A549 (cell line): ENCODE measurements at regions not wholly inside any gene's neighbourhood (a gene's known extent, or its start where the extent isn't known, plus 50 kb on each side); places are given as distances from the start of the nearest gene placed in this dataset.

ENCODE experiments used
- ATAC-seq, 2 experiments: fragments of 200-7000 bp in 1 of 2; fragments of >200 bp in 1 of 2; cut with Nextera tagmentation in 1 of 2; cut with Tn5 transposase in 1 of 2; 3 replicates each; pipeline versions ENCODE4 v1.8.0 to v1.9.1; 2018 to 2020; ENCODE audit warnings: mild to moderate bottlenecking in 1 of 2, moderate library complexity in 1 of 2
- CTCF ChIA-PET: fragments of 300-600 bp; sonication (Branson Sonifier 250); formaldehyde crosslinking; extraction: SDS; loops from one replicate; lab custom pipeline; 2021; ENCODE audit warnings: antibody characterized with exemption, inconsistent platforms; lab: Yijun Ruan, JAX
- POLR2A ChIA-PET: fragments of 350-600 bp; formaldehyde crosslinking; extraction: SDS; loops from one replicate; lab custom pipeline; 2021; ENCODE audit warnings: antibody characterized with exemption, inconsistent platforms; lab: Yijun Ruan, JAX
- DNase-seq, 2 experiments: peaks; one replicate each; pipeline versions ENCODE4 v3.0.0 to v3.0.0-alpha.2; 2011 to 2016; ENCODE audit warnings: low read depth in 1 of 2, low spot score in 1 of 2
- FAIRE-seq: peaks from 2 replicates; lab custom pipeline; 2011; peaks lifted over from hg19 to GRCh38; lab: Jason Lieb, UNC
- H3K27ac ChIP-seq, 2 experiments: fragments of >200 bp; sonication (Bioruptor Twin); formaldehyde crosslinking; 3 replicates each; pipeline ENCODE4 v1.5.1; 2016 to 2017
- H3K4me1 ChIP-seq: fragments of >200 bp; sonication (Bioruptor Twin); formaldehyde crosslinking; 3 replicates; pipeline ENCODE4 v1.6.1; 2016
- H3K4me2 ChIP-seq: fragments of >200 bp; sonication (Bioruptor Twin); formaldehyde crosslinking; 3 replicates; pipeline ENCODE4 v1.6.1; 2016
- H3K4me3 ChIP-seq: fragments of >200 bp; sonication (Bioruptor Twin); formaldehyde crosslinking; 3 replicates; pipeline ENCODE4 v1.5.1; 2016
- H3K9me3 ChIP-seq: fragments of >200 bp; sonication (Bioruptor Twin); formaldehyde crosslinking; 3 replicates; pipeline ENCODE4 v1.6.1; 2016
- BHLHE40 ChIP-seq: IDR thresholded peaks from 2 replicates; pipeline ENCODE4 v1.6.1; 2012; ENCODE audit warnings: low read depth, low read length, inconsistent platforms
- CBX8 ChIP-seq: fragments of 200-600 bp; sonication (generic); IDR thresholded peaks from 2 replicates; pipeline ENCODE4 v1.6.1; 2016
- CEBPB ChIP-seq, 2 experiments: fragments of >200 bp in 1 of 2; sonication (Bioruptor Twin) in 1 of 2; formaldehyde crosslinking in 1 of 2; IDR thresholded peaks; 2 replicates each; pipeline ENCODE4 v1.6.1; 2012 to 2016
- CHD2 ChIP-seq: fragments of 150-350 bp; IDR thresholded peaks from 2 replicates; pipeline ENCODE4 v1.6.1; 2014; ENCODE audit warnings: low read length; ENCODE audit not compliant: partially characterized antibody
- CHD4 ChIP-seq: fragments of 200-600 bp; sonication (generic); IDR thresholded peaks from 2 replicates; pipeline ENCODE4 v1.6.1; 2016; ENCODE audit warnings: antibody characterized with exemption, mild to moderate bottlenecking, borderline replicate concordance
- EHF ChIP-seq: fragments of 250-450 bp; sonication (Bioruptor Pico); IDR thresholded peaks from 2 replicates; pipeline ENCODE4 v1.5.0; 2020; ENCODE audit warnings: mild to moderate bottlenecking
- EHMT2 ChIP-seq: fragments of 200-600 bp; sonication (generic); IDR thresholded peaks from 2 replicates; pipeline ENCODE4 v1.6.1; 2016; ENCODE audit warnings: antibody characterized with exemption, low read depth, mild to moderate bottlenecking, moderate library complexity
- FOSB ChIP-seq: fragments of 250-450 bp; sonication (Bioruptor Pico); IDR thresholded peaks from 2 replicates; pipeline ENCODE4 v1.5.0; 2020; ENCODE audit warnings: mild to moderate bottlenecking, moderate library complexity
- GATA3 ChIP-seq: IDR thresholded peaks from 2 replicates; pipeline ENCODE4 v1.6.1; 2012; ENCODE audit warnings: borderline replicate concordance
- HEYL ChIP-seq: fragments of 250-450 bp; sonication (Bioruptor Pico); IDR thresholded peaks from 2 replicates; pipeline ENCODE4 v1.8.0; 2021; ENCODE audit warnings: mild to moderate bottlenecking, moderate library complexity
- HOXA7 ChIP-seq: fragments of 250-450 bp; sonication (Bioruptor Pico); IDR thresholded peaks from 2 replicates; pipeline ENCODE4 v1.5.0; 2020; ENCODE audit warnings: mild to moderate bottlenecking, moderate library complexity
- JUN ChIP-seq, 2 experiments: fragments of >200 bp; sonication (Bioruptor Twin); formaldehyde crosslinking; IDR thresholded peaks; 2 replicates in 1 of 2; 3 replicates in 1 of 2; pipeline ENCODE4 v1.6.1; 2016 to 2017
- JUNB ChIP-seq: fragments of >200 bp; sonication (Bioruptor Twin); formaldehyde crosslinking; IDR thresholded peaks from 2 replicates; pipeline ENCODE4 v1.6.1; 2016
- KDM5A ChIP-seq: fragments of 200-600 bp; sonication (generic); IDR thresholded peaks from 2 replicates; pipeline ENCODE4 v1.6.1; 2016; ENCODE audit warnings: antibody characterized with exemption, mild to moderate bottlenecking
- MAFK ChIP-seq: fragments of 450-650 bp; IDR thresholded peaks from 2 replicates; pipeline ENCODE4 v1.6.1; 2014; ENCODE audit not compliant: partially characterized antibody
- MAZ ChIP-seq: fragments of 150-350 bp; IDR thresholded peaks from 2 replicates; pipeline ENCODE4 v1.6.1; 2014; ENCODE audit warnings: antibody characterized with exemption, low read depth, low read length, borderline replicate concordance
- MYC ChIP-seq: IDR thresholded peaks from 2 replicates; pipeline ENCODE4 v1.6.1; 2012; ENCODE audit warnings: mild to moderate bottlenecking, inconsistent platforms, low read length, improper control_type of control experiment, borderline replicate concordance
- PHF8 ChIP-seq: fragments of 200-600 bp; sonication (generic); IDR thresholded peaks from 2 replicates; pipeline ENCODE4 v1.6.1; 2016; ENCODE audit warnings: low read depth, mild to moderate bottlenecking, antibody characterized with exemption, moderate library complexity, borderline replicate concordance
- POLR2A ChIP-seq: IDR thresholded peaks from 2 replicates; pipeline ENCODE4 v1.6.1; 2012; ENCODE audit warnings: mild to moderate bottlenecking, low read length
- SREBF2 ChIP-seq: fragments of 450-650 bp; IDR thresholded peaks from 2 replicates; pipeline ENCODE4 v1.6.1; 2014; ENCODE audit warnings: mild to moderate bottlenecking, moderate library complexity
- TFCP2L1 ChIP-seq: fragments of 250-450 bp; sonication (Bioruptor Pico); IDR thresholded peaks from 2 replicates; pipeline ENCODE4 v1.5.0; 2021; ENCODE audit warnings: mild to moderate bottlenecking
- TP53 ChIP-seq: fragments of 250-450 bp; sonication (Bioruptor Pico); IDR thresholded peaks from 2 replicates; pipeline ENCODE4 v1.5.0; 2021; ENCODE audit warnings: mild to moderate bottlenecking, moderate library complexity
- USF2 ChIP-seq: fragments of 450-650 bp; IDR thresholded peaks from 2 replicates; pipeline ENCODE4 v1.6.1; 2014; ENCODE audit warnings: antibody characterized with exemption
- ZNF302 ChIP-seq: fragments of 250-450 bp; sonication (Bioruptor Pico); IDR thresholded peaks from 2 replicates; pipeline ENCODE4 v1.9.0; 2021; ENCODE audit warnings: inconsistent platforms, mild to moderate bottlenecking, moderate library complexity
- WGBS: methylation state at CpG from one replicate; pipeline ENCODE4 v1.1.6; 2017; ENCODE audit errors: missing lambda C conversion rate; 5-methylcytosine and 5-hydroxymethylcytosine counted together
- TF ChIP-seq, protein P1 (sequence below): fragments of >200 bp; sonication (Bioruptor Twin); formaldehyde crosslinking; IDR thresholded peaks from 3 replicates; pipeline ENCODE4 v1.5.1; 2016
- TF ChIP-seq, protein P2 (sequence below): IDR thresholded peaks from 2 replicates; pipeline ENCODE4 v1.6.1; 2012
- TF ChIP-seq, protein P3 (sequence below): fragments of >200 bp; sonication (Bioruptor Twin); formaldehyde crosslinking; IDR thresholded peaks from 2 replicates; pipeline ENCODE4 v1.6.1; 2016

- POLR2A ChIA-PET: no interaction called here
- ATAC-seq (no peak), DNase-seq (no peak), FAIRE-seq (no peak)
- TF ChIP-seq, protein P1, sequence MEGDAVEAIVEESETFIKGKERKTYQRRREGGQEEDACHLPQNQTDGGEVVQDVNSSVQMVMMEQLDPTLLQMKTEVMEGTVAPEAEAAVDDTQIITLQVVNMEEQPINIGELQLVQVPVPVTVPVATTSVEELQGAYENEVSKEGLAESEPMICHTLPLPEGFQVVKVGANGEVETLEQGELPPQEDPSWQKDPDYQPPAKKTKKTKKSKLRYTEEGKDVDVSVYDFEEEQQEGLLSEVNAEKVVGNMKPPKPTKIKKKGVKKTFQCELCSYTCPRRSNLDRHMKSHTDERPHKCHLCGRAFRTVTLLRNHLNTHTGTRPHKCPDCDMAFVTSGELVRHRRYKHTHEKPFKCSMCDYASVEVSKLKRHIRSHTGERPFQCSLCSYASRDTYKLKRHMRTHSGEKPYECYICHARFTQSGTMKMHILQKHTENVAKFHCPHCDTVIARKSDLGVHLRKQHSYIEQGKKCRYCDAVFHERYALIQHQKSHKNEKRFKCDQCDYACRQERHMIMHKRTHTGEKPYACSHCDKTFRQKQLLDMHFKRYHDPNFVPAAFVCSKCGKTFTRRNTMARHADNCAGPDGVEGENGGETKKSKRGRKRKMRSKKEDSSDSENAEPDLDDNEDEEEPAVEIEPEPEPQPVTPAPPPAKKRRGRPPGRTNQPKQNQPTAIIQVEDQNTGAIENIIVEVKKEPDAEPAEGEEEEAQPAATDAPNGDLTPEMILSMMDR: no peak
- no peak for TF ChIP-seq POLR2A
- TF ChIP-seq CHD4: no peak
- TF ChIP-seq GATA3: no peak
- no peak for TF ChIP-seq BHLHE40
- TF ChIP-seq CEBPB (IDR thresholded peaks at IDR 0.05): no peak
- TF ChIP-seq, protein P2, sequence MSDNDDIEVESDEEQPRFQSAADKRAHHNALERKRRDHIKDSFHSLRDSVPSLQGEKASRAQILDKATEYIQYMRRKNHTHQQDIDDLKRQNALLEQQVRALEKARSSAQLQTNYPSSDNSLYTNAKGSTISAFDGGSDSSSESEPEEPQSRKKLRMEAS: no peak
- no peak for TF ChIP-seq HOXA7
- TF ChIP-seq KDM5A: no peak
- Histone ChIP-seq H3K9me3 (no peaks in the 10 kb centered on the region), H3K27ac (no peak overlapping the region), H3K4me3 (no peak overlapping the region), H3K4me2 (no peak overlapping the region), H3K4me1 (no peaks in the 10 kb centered on the region)
- 59% methylated on average over 4 of the region's 4 CpGs for WGBS
- CTCF ChIA-PET: no interaction called here
Measured at GRCh38 chr5:98569288-98569687, 204.2 kb upstream of the RGMB start.

- POLR2A ChIA-PET: no interaction called here
- 2% methylated on average over 1 of the region's 1 CpG for WGBS
- FAIRE-seq: no peak
- Histone ChIP-seq H3K4me2 (no peak overlapping the region), H3K4me1 (no peaks in the 10 kb centered on the region), H3K27ac (no peak overlapping the region), H3K4me3 (no peak overlapping the region), H3K9me3 (no peaks in the 10 kb centered on the region)
- no peak for DNase-seq
- CTCF ChIA-PET: no interaction called here
- TF ChIP-seq CBX8 (no peak), TFCP2L1 (CRISPR knock-in tag) (no peak), SREBF2 (no peak), MYC (no peak), MAFK (no peak), TP53 (CRISPR knock-in tag) (no peak), USF2 (no peak), FOSB (CRISPR knock-in tag) (no peak), CHD2 (no peak)
- no peak for ATAC-seq
Measured at GRCh38 chr5:98570010-98570409, 203.5 kb upstream of the RGMB start.

DNA sequence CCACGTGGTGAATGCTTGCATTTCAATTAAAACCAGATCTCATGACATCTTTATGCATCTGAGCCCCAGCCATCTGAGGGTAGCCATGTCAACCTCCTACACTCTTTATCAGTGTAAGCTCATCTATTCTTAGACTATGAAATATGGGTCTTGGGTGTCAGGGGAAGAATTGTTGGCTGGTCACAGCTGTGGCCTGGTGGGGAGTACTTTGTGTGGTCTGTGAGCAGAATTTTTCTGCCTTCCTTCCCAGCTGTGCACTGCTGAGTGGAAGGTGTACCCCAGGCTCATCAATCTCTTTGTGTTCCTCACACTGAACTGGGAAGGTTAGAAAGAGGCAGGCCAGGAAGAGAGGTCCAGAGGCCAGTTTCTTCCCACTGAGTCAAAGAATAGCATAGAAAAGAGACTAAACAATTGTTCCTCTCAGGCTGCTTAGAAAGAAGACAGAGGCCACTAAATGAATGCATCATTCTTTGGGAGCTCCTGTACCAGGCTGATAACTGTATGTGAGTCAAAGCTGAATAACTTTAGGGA is 202.7 kb upstream of the RGMB start:
- TF ChIP-seq ZNF302 (no peak), TFCP2L1 (CRISPR knock-in tag) (no peak), JUNB (no peak), PHF8 (no peak), MAZ (no peak), CBX8 (no peak), JUN (IDR thresholded peaks at IDR 0.05) (no peak), EHMT2 (no peak), EHF (CRISPR knock-in tag) (no peak), HEYL (CRISPR knock-in tag) (no peak)
- TF ChIP-seq, protein P3, sequence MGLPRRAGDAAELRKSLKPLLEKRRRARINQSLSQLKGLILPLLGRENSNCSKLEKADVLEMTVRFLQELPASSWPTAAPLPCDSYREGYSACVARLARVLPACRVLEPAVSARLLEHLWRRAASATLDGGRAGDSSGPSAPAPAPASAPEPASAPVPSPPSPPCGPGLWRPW: no peak
- 0% methylated on average over 1 of the region's 1 CpG for WGBS
- DNase-seq: no peak
- no peak for FAIRE-seq
- CTCF ChIA-PET: no interaction called here
- Histone ChIP-seq H3K27ac (no peak overlapping the region), H3K9me3 (no peaks in the 10 kb centered on the region), H3K4me2 (no peak overlapping the region), H3K4me3 (no peak overlapping the region), H3K4me1 (no peaks in the 10 kb centered on the region)
- POLR2A ChIA-PET: no interaction called here
- no peak for ATAC-seq
